Panc1 (cell line): ENCODE measurements at regions not wholly inside any gene's neighbourhood (a gene's known extent, or its start where the extent isn't known, plus 50 kb on each side); places are given as distances from the start of the nearest gene placed in this dataset.

Experiments
- ATAC-seq: fragments of 200-7000 bp; cut with Tn5 transposase; 2 replicates; pipeline ENCODE4 v1.9.1; 2020; ENCODE audit warnings: mild to moderate bottlenecking, moderate library complexity
- BruUV-seq: library from RNA; stranded (reverse); fragments of 400-500 nt; replicated peaks from 2 replicates; lab custom pipeline; 2021; lab: Mats Ljungman, UMichigan
- CTCF ChIA-PET: fragments of 300-600 bp; sonication (Branson Sonifier 250); formaldehyde crosslinking; loops from one replicate; lab custom pipeline; 2022; ENCODE audit warnings: antibody characterized with exemption; lab: Charles Lee
- POLR2A ChIA-PET: fragments of 300-600 bp; sonication (Branson Sonifier 250); formaldehyde crosslinking; loops from one replicate; lab custom pipeline; 2022; ENCODE audit warnings: antibody characterized with exemption; lab: Charles Lee
- DNase-seq: peaks from one replicate; pipeline ENCODE4 v3.0.0-alpha.2; 2010; ENCODE audit warnings: low read depth, low spot score
- H3K27ac ChIP-seq: 2 replicates; pipeline ENCODE4 v1.5.1; 2011; ENCODE audit warnings: mild to moderate bottlenecking, low read length, inconsistent platforms
- H3K27me3 ChIP-seq: fragments of 200-500 bp; sonication (Bioruptor generic); 2 replicates; pipeline ENCODE4 v1.6.0; 2014; ENCODE audit warnings: low read length, inconsistent platforms; ENCODE audit not compliant: control insufficient read depth, insufficient read depth
- H3K36me3 ChIP-seq: fragments of 200-500 bp; sonication (Bioruptor generic); 2 replicates; pipeline ENCODE4 v1.5.1; 2014; ENCODE audit warnings: inconsistent platforms, mild to moderate bottlenecking, low read length, moderate library complexity; ENCODE audit not compliant: control insufficient read depth, insufficient read depth
- H3K4me1 ChIP-seq: 2 replicates; pipeline ENCODE4 v1.5.1; 2011; ENCODE audit warnings: inconsistent platforms, mild to moderate bottlenecking, low read length, moderate library complexity; ENCODE audit not compliant: control insufficient read depth, insufficient read depth
- H3K4me3 ChIP-seq, 2 experiments: 2 replicates each; pipeline ENCODE4 v1.5.1; 2011 to 2012; ENCODE audit warnings: low read depth in 2 of 2, low read length in 2 of 2, mild to moderate bottlenecking in 2 of 2, inconsistent platforms in 1 of 2, moderate library complexity in 1 of 2
- H3K9me3 ChIP-seq: fragments of 200-500 bp; sonication (Bioruptor generic); 2 replicates; pipeline ENCODE4 v1.5.1; 2014; ENCODE audit warnings: low read depth, mild to moderate bottlenecking, inconsistent platforms, low read length, moderate library complexity; ENCODE audit not compliant: control insufficient read depth, insufficient read depth
- CTCF ChIP-seq: fragments of 450-650 bp; IDR thresholded peaks from 2 replicates; pipeline ENCODE4 v1.5.1; 2017; ENCODE audit warnings: mild to moderate bottlenecking
- POLR2AphosphoS5 ChIP-seq: IDR thresholded peaks from 2 replicates; pipeline ENCODE4 v1.6.1; 2012; ENCODE audit warnings: mild to moderate bottlenecking, low read depth, low read length, moderate library complexity
- REST ChIP-seq, 2 experiments: IDR thresholded peaks; 2 replicates each; pipeline ENCODE4 v1.6.1; 2011 to 2012; ENCODE audit warnings: low read depth in 2 of 2, control low read depth in 1 of 2, low read length in 1 of 2, mild to moderate bottlenecking in 1 of 2, moderate library complexity in 1 of 2; ENCODE audit not compliant: insufficient read depth in 1 of 2
- SIN3A ChIP-seq: IDR thresholded peaks from 2 replicates; pipeline ENCODE4 v1.6.1; 2012; ENCODE audit warnings: low read depth, mild to moderate bottlenecking, low read length, moderate library complexity, borderline replicate concordance; ENCODE audit not compliant: insufficient read depth
- TCF7L2 ChIP-seq: IDR thresholded peaks from 2 replicates; pipeline ENCODE4 v1.6.1; 2011; ENCODE audit warnings: mild to moderate bottlenecking, low read depth, low read length, inconsistent platforms
- in situ Hi-C: cut with HindIII; loops from 2 replicates; pipeline ENCODE4 v1.10.0; 2016; ENCODE audit warnings: low sequenced_read_pairs, low pct_unique_long_range_greater_than_20kb
- intact Hi-C: fragments of 100-400 bp; cut with micrococcal nuclease; formaldehyde crosslinking; loops from one replicate; pipeline ENCODE4 v1.10.0; 2022; ENCODE audit not compliant: unreplicated experiment

- in situ Hi-C loops: no loop called here
- intact Hi-C loops: no loop called here
Measured at GRCh38 chr6:40265615-40266014, 321.5 kb downstream of the LRFN2 start.

GRCh38 chr6:40263970-40264369 lies 323.2 kb downstream of the LRFN2 start:
- no peak overlapping the region for H3K4me3 ChIP-seq
- CTCF ChIA-PET: no interaction called here
- POLR2A ChIA-PET: no interaction called here
- intact Hi-C loops: no loop called here
- ATAC-seq: no peak
- in situ Hi-C loops: no loop called here
- H3K9me3 ChIP-seq: no peaks in the 10 kb centered on the region
- no TSS peak for BruUV-seq
- DNase-seq: no peak
- no peak overlapping the region for H3K27ac ChIP-seq
- no peaks in the 10 kb centered on the region for H3K36me3 ChIP-seq
- H3K27me3 ChIP-seq: peaks cover 2% of the 10 kb centered on the region; the same call in 1 of the 2 replicates
- H3K4me1 ChIP-seq: no peaks in the 10 kb centered on the region
- TF ChIP-seq SIN3A (no peak), POLR2AphosphoS5 (no peak)

More at GRCh38 chr6:40265615-40266014, 321.5 kb downstream of the LRFN2 start:
- H3K27ac ChIP-seq: no peak overlapping the region
- DNase-seq (no peak), ATAC-seq (no peak)
- ChIA-PET CTCF (no interaction called here), POLR2A (no interaction called here)
- no peak overlapping the region for H3K4me3 ChIP-seq
- BruUV-seq: no TSS peak
- TF ChIP-seq REST (IDR thresholded peaks at IDR 0.05; ENCODE audit: insufficient read depth in 1 of 2, low read depth in 2 of 2, low read length in 1 of 2): no peak
- TF ChIP-seq TCF7L2: no peak
- TF ChIP-seq CTCF: no peak
- TF ChIP-seq POLR2AphosphoS5: no peak
- no peak for TF ChIP-seq SIN3A
- H3K9me3 ChIP-seq: no peaks in the 10 kb centered on the region
- H3K27me3 ChIP-seq: peaks cover 2% of the 10 kb centered on the region; the same call in 1 of the 2 replicates
- H3K36me3 ChIP-seq: no peaks in the 10 kb centered on the region
- H3K4me1 ChIP-seq: no peaks in the 10 kb centered on the region

- POLR2A ChIA-PET: no interaction called here
- Histone ChIP-seq H3K9me3 (no peaks in the 10 kb centered on the region), H3K27me3 (peaks cover 2% of the 10 kb centered on the region; the same call in 1 of the 2 replicates), H3K4me3 (no peak overlapping the region), H3K27ac (no peak overlapping the region), H3K4me1 (no peaks in the 10 kb centered on the region), H3K36me3 (no peaks in the 10 kb centered on the region)
- intact Hi-C loops: no loop called here
- CTCF ChIA-PET: no interaction called here
- no TSS peak for BruUV-seq
- in situ Hi-C loops: no loop called here
- DNase-seq (no peak), ATAC-seq (no peak)
- no peak for TF ChIP-seq POLR2AphosphoS5
- no peak for TF ChIP-seq TCF7L2
- no peak for TF ChIP-seq CTCF
- no peak for TF ChIP-seq SIN3A
- no peak for TF ChIP-seq REST (IDR thresholded peaks at IDR 0.05; ENCODE audit: insufficient read depth in 1 of 2, low read depth in 2 of 2, low read length in 1 of 2)
Measured at GRCh38 chr6:40262363-40262762, 324.8 kb downstream of the LRFN2 start.
